Psoas muscle (tissue), 7 donors: ENCODE measurements at regions not wholly inside any gene's neighbourhood (a gene's known extent, or its start where the extent isn't known, plus 50 kb on each side); places are given as distances from the start of the nearest gene placed in this dataset.
A peak's percentile ranks its signal among the peaks of the same experiment; 100 is the strongest.
"Not testable (repeated sequence)": the region's sequence is repeated elsewhere in the genome, so short reads cannot be mapped to it uniquely, and the experiment has no call there.

Experiments
- ATAC-seq, 4 donors: fragments of 200-7000 bp; cut with Tn5 transposase; one replicate each; pipeline ENCODE4 v1.9.1; 2020; ENCODE audit warnings: moderate library complexity in 3 of 4, mild to moderate bottlenecking in 2 of 4
- DNase-seq, 2 donors: peaks; one replicate each; pipeline ENCODE4 v3.0.0-alpha.2; 2020
- H3K27ac ChIP-seq: fragments of 200-600 bp; one replicate; pipeline ENCODE4 v1.8.0; 2022
- H3K27me3 ChIP-seq, 3 donors: fragments of 200-600 bp in 1 of 3; one replicate each; pipeline versions ENCODE4 v1.6.1 to v1.8.0; 2013 to 2022; ENCODE audit warnings: low read length in 2 of 3, mild to moderate bottlenecking in 2 of 3, moderate library complexity in 1 of 3; ENCODE audit not compliant: insufficient read depth in 3 of 3
- H3K36me3 ChIP-seq, 2 donors: fragments of 200-600 bp in 1 of 2; one replicate each; pipeline versions ENCODE4 v1.6.1 to v1.8.0; 2013 to 2022; ENCODE audit warnings: low read depth in 1 of 2, mild to moderate bottlenecking in 1 of 2, moderate library complexity in 1 of 2; ENCODE audit not compliant: insufficient read depth in 1 of 2
- H3K4me1 ChIP-seq: fragments of 200-600 bp; one replicate; pipeline ENCODE4 v1.8.0; 2022
- H3K4me3 ChIP-seq: fragments of 200-600 bp; one replicate; pipeline ENCODE4 v1.8.0; 2022; ENCODE audit warnings: mild to moderate bottlenecking
- H3K9me3 ChIP-seq: fragments of 200-600 bp; one replicate; pipeline ENCODE4 v1.8.0; 2022
- CTCF ChIP-seq: fragments of 200-600 bp; IDR thresholded peaks from one replicate; pipeline ENCODE4 v1.8.0; 2022; ENCODE audit warnings: antibody characterized with exemption
- WGBS, 3 donors: extraction: QIAGEN DNeasy Blood & Tissue Kit; methylation state at CpG; one replicate each; pipeline versions ENCODE4 v1.1.6 to v1.1.7; 2013; 5-methylcytosine and 5-hydroxymethylcytosine counted together
- intact Hi-C, 2 donors: fragments of 100-400 bp; cut with DNase I; formaldehyde crosslinking; loops; one replicate each; pipeline versions ENCODE4 v1.11.0 to v1.14.2; 2022
- donor health status: healthy with polysubstance abuse.
- donor health status: DM: no; HTN: no; CAD: no; lungs with moderate emphysema.
- donor health status: Bipolar disorder and iron deficiency.
- donor health status: healthy.
- donor health status: DM: yes; HTN: yes; CAD: no.
- donor health status: DM: no; HTN: no; CAD: no.
- donor health status: DM: yes; HTN: yes; CAD: no.

- DNase-seq (no peak), ATAC-seq (peak; percentile 48 to 86 (median 66))
- no peak overlapping the region for H3K27ac ChIP-seq
These were observed 356.2 kb upstream of the CD180 start for GRCh38 chr5:67552773-67553172.

GRCh38 chr5:67549947-67550346, 353.3 kb upstream of the CD180 start:
- Histone ChIP-seq H3K4me3 (no peak overlapping the region), H3K27me3 (no peaks in the 10 kb centered on the region), H3K9me3 (no peaks in the 10 kb centered on the region), H3K4me1 (peaks cover 14% of the 10 kb centered on the region), H3K27ac (no peak overlapping the region), H3K36me3 (no peaks in the 10 kb centered on the region)
- TF ChIP-seq CTCF: no peak
- 90 to 91% (median 91%) methylated on average over 4 of the region's 4 CpGs for WGBS, 3 donors
- DNase-seq: no peak
- intact Hi-C loops: no loop called here
- ATAC-seq: no peak

More at GRCh38 chr5:67552773-67553172, 356.2 kb upstream of the CD180 start:
- 29 to 60% (median 39%) methylated on average over 1 of the region's 1 CpG for WGBS, 3 donors
- Histone ChIP-seq H3K4me1 (peaks cover 14% of the 10 kb centered on the region), H3K36me3 (no peaks in the 10 kb centered on the region), H3K27me3 (no peaks in the 10 kb centered on the region), H3K9me3 (no peaks in the 10 kb centered on the region), H3K4me3 (no peak overlapping the region)
- no peak for TF ChIP-seq CTCF
- intact Hi-C loops: no loop called here

GRCh38 chr5:67549296-67549618, 352.7 kb upstream of the CD180 start:
- no peak for TF ChIP-seq CTCF
- H3K9me3 ChIP-seq: no peaks in the 10 kb centered on the region
- H3K36me3 ChIP-seq: no peaks in the 10 kb centered on the region
- intact Hi-C loops: no loop called here
- H3K4me1 ChIP-seq: peaks cover 14% of the 10 kb centered on the region
- DNase-seq: peak in 1 of 2 donors; percentile 9
- H3K27me3 ChIP-seq: no peaks in the 10 kb centered on the region
- H3K27ac ChIP-seq: no peak overlapping the region
- 62 to 71% (median 65%) methylated on average over 3 of the region's 3 CpGs for WGBS, 3 donors
- no peak overlapping the region for H3K4me3 ChIP-seq
- peak in 2 of 4 donors; percentile 36 to 47 for ATAC-seq

GRCh38 chr5:67548520-67549295, 352.1 kb upstream of the CD180 start:
- H3K27ac ChIP-seq: no peak overlapping the region
- intact Hi-C loops: no loop called here
- no peaks in the 10 kb centered on the region for H3K27me3 ChIP-seq
- no peak for TF ChIP-seq CTCF
- H3K9me3 ChIP-seq: no peaks in the 10 kb centered on the region
- DNase-seq (no peak), ATAC-seq (peak in 2 of 4 donors; percentile 22 to 61)
- peaks cover 14% of the 10 kb centered on the region for H3K4me1 ChIP-seq
- H3K4me3 ChIP-seq: no peak overlapping the region
- 64 to 86% (median 74%) methylated on average over 8 of the region's 8 CpGs for WGBS, 3 donors
- H3K36me3 ChIP-seq: no peaks in the 10 kb centered on the region

GRCh38 chr5:67547682-67548081, 351.1 kb upstream of the CD180 start:
- H3K4me1 ChIP-seq: peaks cover 14% of the 10 kb centered on the region
- ATAC-seq: no peak
- H3K27ac ChIP-seq: no peak overlapping the region
- H3K4me3 ChIP-seq: no peak overlapping the region
- no peaks in the 10 kb centered on the region for H3K9me3 ChIP-seq
- intact Hi-C loops: no loop called here
- DNase-seq: no peak
- H3K27me3 ChIP-seq: no peaks in the 10 kb centered on the region
- no peak for TF ChIP-seq CTCF
- 96 to 98% (median 97%) methylated on average over 1 of the region's 1 CpG for WGBS, 3 donors
- H3K36me3 ChIP-seq: no peaks in the 10 kb centered on the region

- H3K36me3 ChIP-seq, H3K27me3 ChIP-seq, ATAC-seq, H3K27ac ChIP-seq, H3K9me3 ChIP-seq, DNase-seq, intact Hi-C loops, H3K4me3 ChIP-seq: not testable (repeated sequence)
- H3K4me1 ChIP-seq: peaks cover 20% of the 10 kb centered on the region
These were observed 348.3 kb upstream of the CD180 start for GRCh38 chr5:67544942-67545341.
